ENCODE measurements at regions not wholly inside any gene's neighbourhood (a gene's known extent, or its start where the extent isn't known, plus 50 kb on each side); places are given as distances from the start of the nearest gene placed in this dataset.
"Not testable (repeated sequence)": the region's sequence is repeated elsewhere in the genome, so short reads cannot be mapped to it uniquely, and the experiment has no call there.

- DNase-seq (ENCODE audit: low spot score) = no peak
Observed at GRCh38 chr5:167332309-167332708, 959.1 kb upstream of the WWC1 start.

GRCh38 chr5:167336161-167336560 lies 955.3 kb upstream of the WWC1 start:
- no peak for DNase-seq (ENCODE audit: low spot score)

GRCh38 chr5:167339205-167339604 lies 952.2 kb upstream of the WWC1 start:
- DNase-seq (ENCODE audit: low spot score) = no peak

- DNase-seq (ENCODE audit: low spot score) = no peak
Observed at GRCh38 chr5:167346461-167346860, 945.0 kb upstream of the WWC1 start.

GRCh38 chr5:167348251-167348926 lies 943.1 kb upstream of the WWC1 start:
- DNase-seq (ENCODE audit: low spot score) = no peak

GRCh38 chr5:167348980-167349379 lies 942.5 kb upstream of the WWC1 start:
- no peak for DNase-seq (ENCODE audit: low spot score)

GRCh38 chr5:167351316-167351715 lies 940.1 kb upstream of the WWC1 start:
- no peak for DNase-seq (ENCODE audit: low spot score)

GRCh38 chr5:167352801-167353200 lies 938.6 kb upstream of the WWC1 start:
- DNase-seq (ENCODE audit: low spot score) = no peak

- no peak for DNase-seq (ENCODE audit: low spot score)
Observed at GRCh38 chr5:167355346-167355745, 936.1 kb upstream of the WWC1 start.

GRCh38 chr5:167356374-167356773 lies 935.1 kb upstream of the WWC1 start:
- no peak for DNase-seq (ENCODE audit: low spot score)

- DNase-seq (ENCODE audit: low spot score) = no peak
Observed at GRCh38 chr5:167358868-167359492, 932.5 kb upstream of the WWC1 start.

- no peak for DNase-seq (ENCODE audit: low spot score)
Observed at GRCh38 chr5:167361795-167362194, 929.6 kb upstream of the WWC1 start.

GRCh38 chr5:167363065-167363464 lies 928.4 kb upstream of the WWC1 start:
- no peak for DNase-seq (ENCODE audit: low spot score)

- DNase-seq (ENCODE audit: low spot score) = no peak
Observed at GRCh38 chr5:167375125-167375524, 916.3 kb upstream of the WWC1 start.

GRCh38 chr5:167378894-167379723 lies 912.3 kb upstream of the WWC1 start:
- no peak for DNase-seq (ENCODE audit: low spot score)

GRCh38 chr5:167381457-167381856 lies 910.0 kb upstream of the WWC1 start:
- DNase-seq (ENCODE audit: low spot score) = no peak

GRCh38 chr5:167389537-167389936 lies 901.9 kb upstream of the WWC1 start:
- DNase-seq (ENCODE audit: low spot score) = no peak

GRCh38 chr5:167391286-167391685 lies 900.2 kb upstream of the WWC1 start:
- DNase-seq (ENCODE audit: low spot score) = not testable (repeated sequence)

GRCh38 chr5:167392240-167392639 lies 899.2 kb upstream of the WWC1 start:
- no peak for DNase-seq (ENCODE audit: low spot score)

- DNase-seq (ENCODE audit: low spot score) = no peak
Observed at GRCh38 chr5:167393358-167393757, 898.1 kb upstream of the WWC1 start.

GRCh38 chr5:167402671-167403070 lies 888.8 kb upstream of the WWC1 start:
- no peak for DNase-seq (ENCODE audit: low spot score)

- DNase-seq (ENCODE audit: low spot score) = no peak
Observed at GRCh38 chr5:167406513-167406912, 884.9 kb upstream of the WWC1 start.

- no peak for DNase-seq (ENCODE audit: low spot score)
Observed at GRCh38 chr5:167412556-167412955, 878.9 kb upstream of the WWC1 start.
